Ascending aorta (tissue), 2 donors: ENCODE measurements at regions not wholly inside any gene's neighbourhood (a gene's known extent, or its start where the extent isn't known, plus 50 kb on each side); places are given as distances from the start of the nearest gene placed in this dataset.
A peak's percentile ranks its signal among the peaks of the same experiment; 100 is the strongest.

Experiments used
- DNase-seq, 2 donors: peaks; one replicate each; pipeline ENCODE4 v3.0.0-alpha.2; 2019; ENCODE audit warnings: low spot score in 2 of 2
- H3K27ac ChIP-seq, 2 donors: fragments of 200-600 bp; sonication (generic); one replicate each; pipeline ENCODE4 v1.5.1; 2016 to 2017; ENCODE audit warnings: mild to moderate bottlenecking in 1 of 2
- H3K27me3 ChIP-seq: fragments of 200-600 bp; sonication (generic); one replicate; pipeline ENCODE4 v1.5.1; 2017
- H3K36me3 ChIP-seq, 2 donors: fragments of 200-600 bp; sonication (generic); one replicate each; pipeline ENCODE4 v1.5.1; 2016
- H3K4me1 ChIP-seq, 2 donors: fragments of 200-600 bp; sonication (generic); one replicate each; pipeline ENCODE4 v1.5.1; 2016 to 2017; ENCODE audit warnings: mild to moderate bottlenecking in 1 of 2
- H3K4me3 ChIP-seq, 2 donors: fragments of 200-600 bp; sonication (generic); one replicate each; pipeline ENCODE4 v1.5.1; 2016 to 2017; ENCODE audit warnings: mild to moderate bottlenecking in 1 of 2
- H3K9me3 ChIP-seq, 2 donors: fragments of 200-600 bp; sonication (generic); one replicate each; pipeline ENCODE4 v1.5.1; 2016
- CTCF ChIP-seq, 3 experiments: fragments of 200-600 bp in 2 of 3; fragments of 450-650 bp in 1 of 3; sonication (generic) in 2 of 3; IDR thresholded peaks; one replicate each; pipeline ENCODE4 v1.5.1; 2016 to 2019; ENCODE audit warnings: antibody characterized with exemption in 3 of 3, mild to moderate bottlenecking in 1 of 3, moderate library complexity in 1 of 3
- intact Hi-C: fragments of 100-400 bp; cut with DNase I; formaldehyde crosslinking; loops from one replicate; pipeline ENCODE4 v1.15.1; 2023

GRCh38 chr14:82362452-82362851 lies 828.8 kb upstream of the SEL1L start:
- Histone ChIP-seq H3K9me3 (no peaks in the 10 kb centered on the region), H3K4me1 (no peaks in the 10 kb centered on the region), H3K27me3 (no peaks in the 10 kb centered on the region), H3K27ac (peak overlapping the region in 1 of 2 donors; percentile 48), H3K36me3 (no peaks in the 10 kb centered on the region), H3K4me3 (no peak overlapping the region)
- TF ChIP-seq CTCF (IDR thresholded peaks at IDR 0.05) = no peak
- intact Hi-C loops = loop anchor here (10.0 kb wide), 1 partner anchor 578 kb away; no protein-coding TSS in a partner anchor
- DNase-seq = no peak

- Histone ChIP-seq H3K4me1 (no peaks in the 10 kb centered on the region), H3K27ac (no peak overlapping the region), H3K4me3 (no peak overlapping the region), H3K27me3 (no peaks in the 10 kb centered on the region), H3K9me3 (peaks cover 0 to 3% of the 10 kb centered on the region in 2 donors), H3K36me3 (no peaks in the 10 kb centered on the region)
- TF ChIP-seq CTCF (IDR thresholded peaks at IDR 0.05) = no peak
- intact Hi-C loops = loop anchor here (10.0 kb wide), 1 partner anchor 581 kb away; no protein-coding TSS in a partner anchor
- DNase-seq = no peak
These were observed 831.8 kb upstream of the SEL1L start for GRCh38 chr14:82365471-82365870.

GRCh38 chr14:82366803-82367202 lies 833.1 kb upstream of the SEL1L start:
- Histone ChIP-seq H3K36me3 (no peaks in the 10 kb centered on the region), H3K27me3 (no peaks in the 10 kb centered on the region), H3K27ac (no peak overlapping the region), H3K4me3 (no peak overlapping the region), H3K4me1 (no peaks in the 10 kb centered on the region), H3K9me3 (peaks cover 0 to 3% of the 10 kb centered on the region in 2 donors)
- no peak for DNase-seq
- TF ChIP-seq CTCF (IDR thresholded peaks at IDR 0.05) = no peak
- intact Hi-C loops = loop anchor here (10.0 kb wide), 1 partner anchor 582 kb away; no protein-coding TSS in a partner anchor

GRCh38 chr14:82379291-82379690 lies 845.6 kb upstream of the SEL1L start:
- H3K27me3 ChIP-seq = no peaks in the 10 kb centered on the region
- intact Hi-C loops = no loop called here

GRCh38 chr14:82385048-82385447 lies 851.4 kb upstream of the SEL1L start:
- Histone ChIP-seq H3K27me3 (no peaks in the 10 kb centered on the region), H3K4me1 (peaks cover 0 to 10% of the 10 kb centered on the region in 2 donors), H3K27ac (peak overlapping the region; percentile 47 to 84), H3K9me3 (no peaks in the 10 kb centered on the region), H3K4me3 (no peak overlapping the region), H3K36me3 (no peaks in the 10 kb centered on the region)
- no peak for TF ChIP-seq CTCF (IDR thresholded peaks at IDR 0.05)
- intact Hi-C loops = loop anchor here (5.0 to 10.0 kb wide), 2 partner anchors 380 to 853 kb away; partner anchors contain the start of gene SEL1L
- no peak for DNase-seq

More at GRCh38 chr14:82379291-82379690, 845.6 kb upstream of the SEL1L start:
- no peak for DNase-seq
- Histone ChIP-seq H3K36me3 (no peaks in the 10 kb centered on the region), H3K27ac (no peak overlapping the region), H3K4me3 (no peak overlapping the region), H3K4me1 (no peaks in the 10 kb centered on the region), H3K9me3 (no peaks in the 10 kb centered on the region)
- no peak for TF ChIP-seq CTCF (IDR thresholded peaks at IDR 0.05)

GRCh38 chr14:82387699-82388098 lies 854.0 kb upstream of the SEL1L start:
- no peak overlapping the region for H3K4me3 ChIP-seq
- H3K27ac ChIP-seq = peak overlapping the region; percentile 84 to 94
- H3K9me3 ChIP-seq = no peaks in the 10 kb centered on the region
- TF ChIP-seq CTCF (IDR thresholded peaks at IDR 0.05) = no peak
- DNase-seq = peak in 1 of 2 donors; percentile 74
- peaks cover 0 to 10% of the 10 kb centered on the region in 2 donors for H3K4me1 ChIP-seq
- no peaks in the 10 kb centered on the region for H3K27me3 ChIP-seq
- no peaks in the 10 kb centered on the region for H3K36me3 ChIP-seq
- intact Hi-C loops = loop anchor here (5.0 to 10.0 kb wide), 2 partner anchors 383 to 855 kb away; partner anchors contain the start of gene SEL1L
